Fibroblast of the aortic adventitia (primary cell): ENCODE measurements at regions not wholly inside any gene's neighbourhood (a gene's known extent, or its start where the extent isn't known, plus 50 kb on each side); places are given as distances from the start of the nearest gene placed in this dataset.
"Not testable (repeated sequence)": the region's sequence is repeated elsewhere in the genome, so short reads cannot be mapped to it uniquely, and the experiment has no call there.

Source experiments
- DNase-seq: peaks from one replicate; pipeline ENCODE4 v3.0.0-alpha.2; 2010; ENCODE audit warnings: low read depth
- H3K4me3 ChIP-seq: 2 replicates; pipeline ENCODE4 v1.5.1; 2011; ENCODE audit warnings: low read depth, mild to moderate bottlenecking, control low read depth, low read length, moderate library complexity
- TF ChIP-seq, protein P1 (sequence below): IDR thresholded peaks from 2 replicates; pipeline ENCODE4 v1.5.1; 2011; ENCODE audit warnings: mild to moderate bottlenecking, low read length, control low read depth, inconsistent platforms; ENCODE audit not compliant: insufficient read depth

DNA sequence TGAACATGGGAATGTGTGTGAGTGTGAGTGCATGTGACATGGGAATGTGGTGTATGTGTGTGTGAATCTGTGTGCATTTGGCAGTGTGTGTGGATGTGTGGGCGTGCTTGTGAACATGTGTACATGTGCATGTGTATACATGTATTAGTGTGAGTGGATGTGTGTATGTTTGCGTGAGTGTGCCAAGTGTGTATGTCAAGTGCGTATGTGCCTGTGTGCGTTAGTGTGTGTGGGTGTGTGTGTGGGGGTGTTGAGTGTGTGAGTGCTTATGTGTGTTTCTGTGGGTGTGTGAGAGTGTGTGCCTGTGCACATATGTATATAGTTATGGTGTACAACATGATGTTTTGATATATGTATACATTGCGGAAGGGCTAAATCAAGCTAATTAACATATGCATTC, 244.3 kb downstream of the GADD45G start:
- TF ChIP-seq, protein P1, sequence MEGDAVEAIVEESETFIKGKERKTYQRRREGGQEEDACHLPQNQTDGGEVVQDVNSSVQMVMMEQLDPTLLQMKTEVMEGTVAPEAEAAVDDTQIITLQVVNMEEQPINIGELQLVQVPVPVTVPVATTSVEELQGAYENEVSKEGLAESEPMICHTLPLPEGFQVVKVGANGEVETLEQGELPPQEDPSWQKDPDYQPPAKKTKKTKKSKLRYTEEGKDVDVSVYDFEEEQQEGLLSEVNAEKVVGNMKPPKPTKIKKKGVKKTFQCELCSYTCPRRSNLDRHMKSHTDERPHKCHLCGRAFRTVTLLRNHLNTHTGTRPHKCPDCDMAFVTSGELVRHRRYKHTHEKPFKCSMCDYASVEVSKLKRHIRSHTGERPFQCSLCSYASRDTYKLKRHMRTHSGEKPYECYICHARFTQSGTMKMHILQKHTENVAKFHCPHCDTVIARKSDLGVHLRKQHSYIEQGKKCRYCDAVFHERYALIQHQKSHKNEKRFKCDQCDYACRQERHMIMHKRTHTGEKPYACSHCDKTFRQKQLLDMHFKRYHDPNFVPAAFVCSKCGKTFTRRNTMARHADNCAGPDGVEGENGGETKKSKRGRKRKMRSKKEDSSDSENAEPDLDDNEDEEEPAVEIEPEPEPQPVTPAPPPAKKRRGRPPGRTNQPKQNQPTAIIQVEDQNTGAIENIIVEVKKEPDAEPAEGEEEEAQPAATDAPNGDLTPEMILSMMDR, result no peak

DNA sequence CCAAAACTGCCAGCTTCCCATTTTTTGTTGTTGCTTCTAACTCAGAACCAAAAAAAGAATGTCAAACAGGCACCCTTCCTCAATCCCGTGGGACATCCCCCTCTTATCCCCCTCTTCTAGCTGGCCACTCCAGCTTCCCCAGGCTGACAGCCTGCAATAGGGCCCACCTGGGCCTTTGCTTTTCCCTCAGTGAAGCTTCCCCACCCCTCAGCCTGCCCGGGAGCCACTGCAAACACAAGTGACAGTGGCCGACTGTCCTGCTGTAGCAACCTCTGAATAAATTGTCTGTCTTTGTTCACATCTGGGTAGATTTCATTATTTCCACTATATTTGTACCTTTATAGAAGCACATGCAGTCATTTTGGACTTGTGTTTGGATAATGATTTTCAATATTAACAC, 245.3 kb downstream of the GADD45G start:
- no peak for DNase-seq
- no peak overlapping the region for H3K4me3 ChIP-seq
- TF ChIP-seq, protein P1, result no peak

More for the DNA sequence above, 244.3 kb downstream of the GADD45G start:
- DNase-seq, result no peak
- H3K4me3 ChIP-seq, result no peak overlapping the region

DNA sequence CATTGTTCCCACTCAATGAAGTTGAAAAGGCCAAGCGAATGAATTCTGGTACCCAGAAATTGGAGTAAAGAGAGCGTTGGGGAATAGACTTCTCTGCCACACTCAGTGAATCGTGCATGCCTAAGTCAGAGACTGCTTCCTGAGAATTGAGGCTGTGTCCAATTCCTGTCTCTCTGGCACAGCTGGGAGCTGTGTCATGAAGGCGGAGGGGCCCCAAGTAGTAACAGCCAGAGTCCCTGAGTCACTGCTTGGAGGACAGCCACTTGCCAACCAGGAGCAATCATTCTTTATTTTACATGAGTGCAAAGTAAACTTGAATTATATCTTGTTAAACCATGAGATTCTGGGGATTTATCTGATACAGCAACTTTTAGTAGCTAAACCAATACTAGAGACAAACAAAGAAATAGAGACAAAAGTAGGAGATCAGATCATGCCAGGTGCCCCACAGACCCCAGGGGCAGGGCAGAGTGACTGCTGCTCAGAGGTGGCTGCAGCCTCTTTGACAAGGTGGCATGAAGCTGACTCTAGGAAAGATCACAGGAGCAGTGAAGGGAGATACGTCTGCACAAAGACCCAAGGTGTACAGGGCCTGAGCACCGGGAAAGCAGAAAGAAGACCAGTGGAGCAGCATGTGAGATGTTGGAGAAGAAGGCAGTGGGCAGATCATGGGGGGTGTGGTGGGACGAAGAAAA, 246.0 kb downstream of the GADD45G start:
- TF ChIP-seq, protein P1, result no peak
- no peak overlapping the region for H3K4me3 ChIP-seq
- peak; percentile 21 for DNase-seq

- TF ChIP-seq, protein P1, result no peak
- no peak overlapping the region for H3K4me3 ChIP-seq
- DNase-seq, result no peak
Observed at GRCh38 chr9:89853161-89853560, 248.3 kb downstream of the GADD45G start.

DNA sequence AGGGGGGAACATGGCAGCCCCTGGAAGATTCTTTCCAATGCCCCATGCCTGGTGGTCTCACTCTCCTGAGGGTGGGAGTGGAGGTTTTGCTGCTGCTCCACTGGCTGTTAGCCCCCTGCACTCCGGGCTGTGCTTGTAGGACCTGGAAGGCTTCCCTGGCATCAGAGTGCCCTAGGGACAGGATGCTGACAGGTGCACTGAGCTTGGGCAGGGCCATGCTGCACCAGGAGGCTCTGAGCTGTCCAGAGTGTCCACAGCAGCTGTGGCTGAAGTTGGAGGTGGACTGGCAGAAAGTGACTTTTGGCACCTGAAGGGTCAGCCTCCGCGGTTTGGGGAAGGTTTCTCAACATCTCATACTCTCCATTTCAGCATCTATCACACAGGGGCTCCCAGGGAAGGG, 249.1 kb downstream of the GADD45G start:
- TF ChIP-seq, protein P1, result no peak
- no peak for DNase-seq
- no peak overlapping the region for H3K4me3 ChIP-seq

DNA sequence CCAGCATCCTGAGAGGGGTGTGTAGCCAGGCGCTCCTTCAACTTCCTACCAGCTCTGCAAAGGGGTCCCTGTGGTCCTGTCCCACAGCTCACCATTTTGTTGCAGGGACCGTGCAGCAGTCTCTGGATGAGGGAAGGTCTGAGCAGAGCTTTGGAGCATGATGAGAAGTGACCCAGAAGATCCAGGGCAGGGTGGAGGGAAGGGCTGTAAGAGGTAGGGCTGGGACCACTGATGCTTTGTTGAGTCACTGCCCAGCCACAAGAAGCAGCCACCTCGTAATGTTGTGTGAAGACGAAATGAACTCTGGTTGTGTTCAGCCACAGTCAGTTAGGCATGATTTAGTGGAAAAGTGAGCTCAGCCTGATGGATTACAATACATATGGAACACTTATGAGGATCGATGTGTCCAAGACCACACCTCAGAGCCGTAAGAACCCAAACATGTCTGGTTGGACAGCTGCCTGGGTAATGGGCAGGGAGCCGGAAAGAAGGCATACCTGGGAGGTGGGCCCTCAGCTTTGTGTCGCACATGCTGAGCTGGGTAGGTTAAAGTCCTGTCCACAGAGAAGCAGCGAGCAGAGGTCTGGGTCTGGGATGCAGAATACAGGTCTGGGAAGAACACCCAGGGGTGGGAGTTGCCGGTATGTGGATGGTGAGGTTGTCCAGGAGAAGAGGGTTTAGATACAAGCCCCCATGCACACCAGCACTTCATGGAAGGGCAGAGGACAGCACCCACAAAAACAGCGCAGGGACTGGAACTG, 250.1 kb downstream of the GADD45G start:
- no peak overlapping the region for H3K4me3 ChIP-seq
- no peak for DNase-seq
- TF ChIP-seq, protein P1, result no peak

- not testable (repeated sequence) for DNase-seq, H3K4me3 ChIP-seq
Observed at GRCh38 chr9:89856296-89856695, 251.5 kb downstream of the GADD45G start.

DNA sequence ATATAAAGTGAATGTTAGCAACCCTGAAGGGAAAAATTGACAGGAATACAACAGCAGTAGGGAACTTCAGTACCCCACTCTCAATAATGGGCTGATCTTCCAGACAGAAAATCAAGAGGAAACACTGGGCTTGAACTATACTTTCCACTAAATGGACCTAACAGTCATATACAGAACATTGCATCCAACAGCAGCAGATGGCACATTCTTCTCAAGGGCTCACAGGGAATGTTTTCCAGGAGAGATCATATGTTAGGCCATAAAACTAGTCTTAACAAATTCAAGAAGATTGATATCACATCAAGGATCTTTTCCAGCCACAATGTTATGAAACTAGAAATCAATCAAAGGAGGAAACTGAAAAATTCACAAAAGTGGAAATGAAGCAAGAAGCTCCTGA, 252.1 kb downstream of the GADD45G start:
- not testable (repeated sequence) for DNase-seq, H3K4me3 ChIP-seq

GRCh38 chr9:89859842-89860241, 255.0 kb downstream of the GADD45G start:
- H3K4me3 ChIP-seq, DNase-seq: not testable (repeated sequence)

- not testable (repeated sequence) for DNase-seq
Observed at GRCh38 chr9:89861371-89861770, 256.6 kb downstream of the GADD45G start.

More at GRCh38 chr9:89861371-89861770, 256.6 kb downstream of the GADD45G start:
- not testable (repeated sequence) for H3K4me3 ChIP-seq
